Ovary (tissue), 7 donors: ENCODE measurements at regions not wholly inside any gene's neighbourhood (a gene's known extent, or its start where the extent isn't known, plus 50 kb on each side); places are given as distances from the start of the nearest gene placed in this dataset.

Experiments
- DNase-seq, 5 donors: peaks; one replicate each; pipeline ENCODE4 v3.0.0-alpha.2; 2019 to 2020
- H3K27ac ChIP-seq, 2 donors: fragments of 200-600 bp; one replicate each; pipeline versions ENCODE4 v1.5.1 to v1.8.0; 2019 to 2022
- H3K27me3 ChIP-seq: fragments of 200-600 bp; one replicate; pipeline ENCODE4 v1.8.0; 2022
- H3K36me3 ChIP-seq: fragments of 200-600 bp; sonication (generic); one replicate; pipeline ENCODE4 v1.5.1; 2019
- H3K4me1 ChIP-seq: one replicate; pipeline ENCODE4 v1.8.1; 2013; ENCODE audit warnings: mild to moderate bottlenecking, moderate library complexity; ENCODE audit not compliant: insufficient read depth
- H3K4me3 ChIP-seq: fragments of 200-600 bp; sonication (generic); one replicate; pipeline ENCODE4 v1.5.1; 2017
- H3K9me3 ChIP-seq, 2 donors: fragments of 200-600 bp in 1 of 2; sonication (generic) in 1 of 2; one replicate each; pipeline versions ENCODE4 v1.5.1 to v1.8.1; 2013 to 2019; ENCODE audit warnings: mild to moderate bottlenecking in 1 of 2, moderate library complexity in 1 of 2
- EP300 ChIP-seq: sonication (generic); formaldehyde crosslinking; IDR thresholded peaks from one replicate; pipeline ENCODE4 v1.6.1; 2017; ENCODE audit warnings: antibody characterized with exemption
- POLR2A ChIP-seq: fragments of 450-650 bp; IDR thresholded peaks from one replicate; pipeline ENCODE4 v1.6.1; 2017; ENCODE audit warnings: antibody characterized with exemption, mild to moderate bottlenecking, moderate library complexity
- WGBS, 3 donors: extraction: QIAGEN DNeasy Blood & Tissue Kit in 1 of 3; methylation state at CpG; one replicate each; pipeline versions ENCODE4 v1.1.5 to v1.1.7; 2013 to 2017; 5-methylcytosine and 5-hydroxymethylcytosine counted together
- intact Hi-C, 4 donors: fragments of 100-400 bp; cut with DNase I; formaldehyde crosslinking; loops; one replicate each; pipeline versions ENCODE4 v1.11.0 to v1.15.1; 2022 to 2023
- TF ChIP-seq, protein P1 (sequence below), 3 donors: fragments of 450-650 bp in 2 of 3; fragments of 200-600 bp in 1 of 3; IDR thresholded peaks; one replicate each; pipeline versions ENCODE4 v1.5.1 to v1.8.0; 2016 to 2022; ENCODE audit warnings: antibody characterized with exemption in 3 of 3, mild to moderate bottlenecking in 1 of 3
- donor health status: DM: no; HTN: no; CAD: no; lungs with moderate emphysema.
- donor health status: DM: no; HTN: no; CAD: no.
- donor health status: Bipolar disorder and iron deficiency.
- donor health status: DM: no; HTN: no; CAD: no.
- donor health status: DM: yes; HTN: yes; CAD: no.

DNA sequence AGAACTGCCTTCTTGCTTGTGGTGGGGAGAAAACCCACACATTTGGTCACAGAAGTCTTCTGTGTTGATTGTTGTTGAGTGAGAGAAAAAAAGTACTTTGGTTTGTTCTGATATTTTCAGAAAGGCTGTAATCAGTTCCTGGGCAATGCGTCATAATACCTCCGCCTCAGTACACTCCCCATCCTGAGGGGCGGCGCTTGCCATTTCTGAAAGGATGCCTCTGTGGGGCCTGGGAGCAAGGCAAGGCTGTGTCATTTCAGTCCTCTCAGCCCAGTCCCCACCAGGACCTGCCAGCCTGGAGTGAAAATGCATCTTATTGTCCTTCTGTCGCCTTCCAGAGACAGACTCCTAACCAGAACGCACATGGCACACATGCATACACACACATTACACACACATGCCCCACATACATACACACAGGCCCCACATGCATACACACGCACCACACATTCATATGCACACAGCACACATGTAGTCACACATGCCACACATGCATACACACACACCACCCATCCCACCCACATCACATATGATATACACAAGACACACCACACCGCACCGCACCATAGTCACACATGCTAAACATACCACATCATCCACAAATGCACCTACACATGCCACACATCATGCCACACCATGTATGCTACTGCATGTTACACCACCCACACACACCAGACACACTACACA, 90.0 kb downstream of the CXCL12 start:
- peak overlapping the region in 1 of 2 donors; percentile 70 for H3K27ac ChIP-seq
- peaks cover 23% of the 10 kb centered on the region for H3K4me1 ChIP-seq
- TF ChIP-seq POLR2A, result no peak
- TF ChIP-seq EP300, result no peak
- TF ChIP-seq, protein P1, sequence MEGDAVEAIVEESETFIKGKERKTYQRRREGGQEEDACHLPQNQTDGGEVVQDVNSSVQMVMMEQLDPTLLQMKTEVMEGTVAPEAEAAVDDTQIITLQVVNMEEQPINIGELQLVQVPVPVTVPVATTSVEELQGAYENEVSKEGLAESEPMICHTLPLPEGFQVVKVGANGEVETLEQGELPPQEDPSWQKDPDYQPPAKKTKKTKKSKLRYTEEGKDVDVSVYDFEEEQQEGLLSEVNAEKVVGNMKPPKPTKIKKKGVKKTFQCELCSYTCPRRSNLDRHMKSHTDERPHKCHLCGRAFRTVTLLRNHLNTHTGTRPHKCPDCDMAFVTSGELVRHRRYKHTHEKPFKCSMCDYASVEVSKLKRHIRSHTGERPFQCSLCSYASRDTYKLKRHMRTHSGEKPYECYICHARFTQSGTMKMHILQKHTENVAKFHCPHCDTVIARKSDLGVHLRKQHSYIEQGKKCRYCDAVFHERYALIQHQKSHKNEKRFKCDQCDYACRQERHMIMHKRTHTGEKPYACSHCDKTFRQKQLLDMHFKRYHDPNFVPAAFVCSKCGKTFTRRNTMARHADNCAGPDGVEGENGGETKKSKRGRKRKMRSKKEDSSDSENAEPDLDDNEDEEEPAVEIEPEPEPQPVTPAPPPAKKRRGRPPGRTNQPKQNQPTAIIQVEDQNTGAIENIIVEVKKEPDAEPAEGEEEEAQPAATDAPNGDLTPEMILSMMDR (IDR thresholded peaks at IDR 0.05), result no peak
- WGBS, 3 donors, result 97% methylated on average over 9 of the region's 9 CpGs
- no peak overlapping the region for H3K4me3 ChIP-seq
- H3K36me3 ChIP-seq, result no peaks in the 10 kb centered on the region
- DNase-seq, result no peak
- no peaks in the 10 kb centered on the region for H3K9me3 ChIP-seq
- H3K27me3 ChIP-seq, result no peaks in the 10 kb centered on the region
- intact Hi-C loops, result no loop called here

DNA sequence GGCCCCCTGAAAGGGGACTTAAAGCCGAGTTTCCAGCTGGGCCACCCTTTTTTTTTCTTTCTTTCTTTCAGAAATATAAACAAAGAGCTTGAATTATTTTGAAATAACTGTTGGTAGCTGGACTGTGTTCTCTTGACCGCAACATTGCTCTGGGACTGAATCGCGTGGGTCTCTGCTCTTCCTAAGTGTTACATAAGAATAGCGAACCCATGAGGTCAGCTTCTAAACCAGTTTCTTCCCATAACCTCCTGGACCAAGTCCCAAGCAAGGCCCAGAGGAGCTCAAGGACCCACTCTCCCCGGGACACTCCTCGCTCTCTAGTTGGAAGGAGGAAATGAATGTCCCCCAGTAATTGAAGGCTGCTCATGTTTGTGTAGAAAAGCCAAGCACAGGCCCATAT, 91.1 kb downstream of the CXCL12 start:
- no peaks in the 10 kb centered on the region for H3K36me3 ChIP-seq
- DNase-seq, result peak; percentile 47 to 69 (median 64)
- intact Hi-C loops, result no loop called here
- no peaks in the 10 kb centered on the region for H3K9me3 ChIP-seq
- H3K27ac ChIP-seq, result peak overlapping the region; percentile 70 to 82
- H3K4me3 ChIP-seq, result no peak overlapping the region
- H3K4me1 ChIP-seq, result peaks cover 28% of the 10 kb centered on the region
- TF ChIP-seq POLR2A, result no peak
- TF ChIP-seq, protein P1 (IDR thresholded peaks at IDR 0.05), result no peak
- TF ChIP-seq EP300, result no peak
- no peaks in the 10 kb centered on the region for H3K27me3 ChIP-seq
- 8 to 25% (median 18%) methylated on average over 7 of the region's 7 CpGs for WGBS, 3 donors

DNA sequence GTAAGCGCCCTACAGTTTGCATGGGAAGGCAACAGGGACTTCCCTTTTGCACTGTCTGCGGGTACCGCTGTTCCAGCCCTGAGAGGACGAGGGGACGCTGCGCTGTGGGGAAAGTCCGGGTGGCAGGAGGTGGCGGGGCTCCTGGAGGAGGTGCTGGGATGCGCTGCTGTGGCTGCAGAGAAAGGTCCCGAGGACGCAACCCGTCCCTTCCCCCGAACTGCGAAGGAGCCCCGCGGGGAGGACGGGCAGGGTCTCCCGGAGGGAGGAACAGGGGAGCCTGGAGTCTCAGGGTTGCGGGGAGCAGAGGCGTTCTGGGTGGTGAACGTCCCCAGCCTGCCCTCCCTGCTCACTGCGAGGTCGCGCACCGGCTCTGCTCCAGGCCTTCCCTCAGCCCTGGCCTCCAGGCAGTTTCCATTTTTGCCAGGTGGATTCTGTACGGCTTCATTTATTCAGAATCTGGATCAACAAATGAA, 91.6 kb downstream of the CXCL12 start:
- Histone ChIP-seq H3K27ac (peak overlapping the region; percentile 70 to 82), H3K4me3 (no peak overlapping the region), H3K9me3 (no peaks in the 10 kb centered on the region), H3K27me3 (no peaks in the 10 kb centered on the region), H3K4me1 (peaks cover 28% of the 10 kb centered on the region), H3K36me3 (no peaks in the 10 kb centered on the region)
- DNase-seq, result peak in 3 of 5 donors; percentile 24 to 49 (median 40)
- TF ChIP-seq, protein P1 (IDR thresholded peaks at IDR 0.05), result no peak
- TF ChIP-seq POLR2A (no peak), EP300 (no peak)
- WGBS, 3 donors, result 44 to 61% (median 52%) methylated on average over 26 of the region's 26 CpGs
- intact Hi-C loops, result no loop called here

DNA sequence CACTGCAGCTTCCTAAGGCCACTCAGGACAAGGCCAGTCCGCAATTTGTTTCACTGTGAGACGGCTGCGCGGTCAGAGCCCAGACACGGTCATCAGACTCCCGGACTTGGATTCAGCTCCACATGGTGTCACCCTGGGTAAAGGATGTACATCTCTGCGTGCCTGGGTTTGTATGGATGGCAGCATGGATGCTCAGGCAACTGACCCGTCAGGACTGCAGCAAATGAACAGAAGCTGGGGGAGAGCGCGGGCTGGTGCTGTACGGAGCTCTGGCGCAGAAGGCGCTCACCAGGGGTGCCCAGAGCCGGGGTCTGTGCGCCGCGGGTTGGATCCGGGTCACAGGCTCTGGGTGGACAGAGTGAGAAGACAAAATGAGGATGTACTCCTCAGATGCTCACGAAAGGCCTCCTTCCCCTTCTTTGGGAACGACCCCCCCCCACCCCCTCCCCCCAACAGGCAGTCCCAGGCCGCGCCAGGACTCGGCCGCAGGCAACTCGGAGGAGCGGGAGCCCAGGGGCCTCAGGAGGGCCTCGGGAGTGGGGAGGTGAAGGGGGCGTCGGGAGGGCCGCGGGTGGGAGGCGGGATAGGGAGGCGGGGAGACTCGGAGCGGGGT, 92.4 kb downstream of the CXCL12 start:
- no peak overlapping the region for H3K27ac ChIP-seq

More for the DNA sequence above, 92.4 kb downstream of the CXCL12 start:
- H3K9me3 ChIP-seq, result no peaks in the 10 kb centered on the region
- no peaks in the 10 kb centered on the region for H3K27me3 ChIP-seq
- no peak for DNase-seq
- intact Hi-C loops, result no loop called here
- TF ChIP-seq EP300 (no peak), POLR2A (no peak)
- TF ChIP-seq, protein P1 (IDR thresholded peaks at IDR 0.05), result no peak
- 66 to 80% (median 67%) methylated on average over 28 to 35 of the region's 35 CpGs for WGBS, 3 donors
- peaks cover 28% of the 10 kb centered on the region for H3K4me1 ChIP-seq
- H3K4me3 ChIP-seq, result no peak overlapping the region
- H3K36me3 ChIP-seq, result no peaks in the 10 kb centered on the region
